ENCODE measurements at regions not wholly inside any gene's neighbourhood (a gene's known extent, or its start where the extent isn't known, plus 50 kb on each side); places are given as distances from the start of the nearest gene placed in this dataset.

- no peak for DNase-seq (ENCODE audit: low read depth)
Observed at GRCh38 chr4:62231994-62232393, 1031.9 kb downstream of the ADGRL3 start.

DNA sequence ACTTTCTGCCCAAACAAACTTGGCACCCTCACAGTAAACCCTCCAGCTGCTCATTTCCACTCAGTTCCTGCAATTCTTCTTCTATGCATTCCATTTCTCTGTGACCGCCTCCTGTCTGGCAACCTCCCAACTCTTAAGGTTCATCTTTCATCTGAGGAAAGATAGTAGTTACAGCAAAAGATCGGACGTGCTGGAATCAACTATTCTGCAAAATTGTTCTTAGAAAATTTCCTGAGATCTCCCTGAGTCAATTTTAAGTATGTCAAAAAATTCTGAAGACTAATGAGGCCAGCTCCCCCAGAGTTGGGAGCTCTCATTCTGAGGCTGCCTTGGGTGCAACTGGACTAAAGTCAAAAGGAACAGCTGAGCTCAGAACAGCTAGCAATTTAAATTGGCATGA is 1026.0 kb downstream of the ADGRL3 start:
- no peak for DNase-seq (ENCODE audit: low read depth)

GRCh38 chr4:62222121-62222520 is 1022.0 kb downstream of the ADGRL3 start:
- no peak for DNase-seq (ENCODE audit: low read depth)

DNA sequence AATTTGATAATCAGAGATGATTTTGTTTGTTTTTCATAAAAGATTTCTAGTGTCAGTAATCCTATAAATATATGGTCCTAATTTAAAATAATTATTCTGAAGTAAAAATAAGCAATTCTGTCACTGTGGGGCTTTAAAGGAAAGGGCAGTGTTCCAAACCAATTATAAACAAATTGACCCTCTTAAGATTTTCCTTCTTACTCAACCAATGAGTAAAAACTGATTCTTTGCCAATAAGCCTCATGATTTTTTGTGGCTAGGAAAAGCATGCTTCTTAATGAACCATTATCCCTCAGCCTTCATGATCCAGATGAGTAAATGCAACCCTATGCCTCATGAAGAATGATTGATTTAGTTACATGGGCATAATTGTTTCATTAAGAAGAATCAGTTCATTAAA is 1010.4 kb downstream of the ADGRL3 start:
- no peak for DNase-seq (ENCODE audit: low read depth)

GRCh38 chr4:62209757-62210485 is 1009.8 kb downstream of the ADGRL3 start:
- DNase-seq (ENCODE audit: low read depth): no peak

GRCh38 chr4:62208921-62209320 is 1008.8 kb downstream of the ADGRL3 start:
- no peak for DNase-seq (ENCODE audit: low read depth)

DNA sequence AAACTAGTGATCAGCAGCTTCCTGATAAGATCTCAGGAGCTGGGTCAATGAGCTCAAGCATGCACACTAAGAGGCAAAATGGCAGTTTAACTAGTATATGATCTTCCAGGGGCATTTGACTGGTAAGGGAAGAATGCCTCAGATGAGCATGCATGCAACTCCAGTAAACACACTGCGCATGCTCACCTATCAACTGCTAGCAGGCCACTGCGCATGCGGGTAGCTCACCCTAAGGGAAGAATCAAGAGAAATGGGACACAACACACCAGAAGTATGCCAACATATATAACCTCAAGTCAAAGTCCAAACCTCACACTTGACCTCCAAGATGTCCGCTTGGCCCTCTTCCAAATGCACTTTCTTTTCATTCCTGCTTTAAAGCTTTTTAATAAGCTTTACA is 1004.0 kb downstream of the ADGRL3 start:
- DNase-seq (ENCODE audit: low read depth): no peak

- DNase-seq (ENCODE audit: low read depth): no peak
Observed at GRCh38 chr4:62199291-62199810, 999.2 kb downstream of the ADGRL3 start.

DNA sequence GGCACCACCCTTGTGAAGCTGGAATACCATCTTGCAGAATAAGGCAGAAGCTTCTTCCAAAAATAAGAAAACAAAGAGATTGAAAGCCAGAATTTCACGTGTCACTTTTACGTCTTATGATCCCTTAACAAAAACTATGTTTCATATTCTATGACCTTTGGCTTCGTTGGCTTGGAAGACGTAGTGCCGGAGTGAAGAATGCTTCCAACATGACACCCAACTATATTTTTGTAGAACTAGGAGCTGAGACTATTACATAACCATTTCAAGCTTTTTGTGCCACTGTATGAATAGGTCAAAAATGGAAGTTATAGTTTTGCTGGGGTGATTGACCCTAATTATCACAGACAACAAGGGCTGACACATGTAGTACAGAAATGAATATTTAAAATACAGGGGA is 996.2 kb downstream of the ADGRL3 start:
- DNase-seq (ENCODE audit: low read depth): no peak

DNA sequence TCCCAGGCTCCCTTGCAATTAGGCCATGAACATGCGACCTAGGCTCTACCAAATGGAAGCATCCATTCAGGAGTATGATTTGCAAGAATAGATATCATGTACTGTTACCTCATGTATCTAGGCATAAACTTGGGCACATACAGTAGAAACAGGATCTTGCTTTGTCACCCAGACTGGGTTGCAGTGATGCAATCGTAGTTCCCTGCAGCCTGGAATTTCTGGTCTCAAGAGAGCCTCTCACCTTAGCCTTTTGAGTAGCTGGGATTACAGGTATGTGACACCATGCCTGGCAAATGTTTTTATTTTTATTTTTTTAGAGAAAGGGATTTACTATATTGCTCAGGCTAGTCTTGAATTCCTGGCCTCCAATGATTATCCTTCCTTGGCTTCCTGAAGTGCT is 994.2 kb downstream of the ADGRL3 start:
- DNase-seq (ENCODE audit: low read depth): no peak

- no peak for DNase-seq (ENCODE audit: low read depth)
Observed at GRCh38 chr4:62193761-62194160, 993.6 kb downstream of the ADGRL3 start.

GRCh38 chr4:62191451-62192240 is 991.5 kb downstream of the ADGRL3 start:
- no peak for DNase-seq (ENCODE audit: low read depth)

DNA sequence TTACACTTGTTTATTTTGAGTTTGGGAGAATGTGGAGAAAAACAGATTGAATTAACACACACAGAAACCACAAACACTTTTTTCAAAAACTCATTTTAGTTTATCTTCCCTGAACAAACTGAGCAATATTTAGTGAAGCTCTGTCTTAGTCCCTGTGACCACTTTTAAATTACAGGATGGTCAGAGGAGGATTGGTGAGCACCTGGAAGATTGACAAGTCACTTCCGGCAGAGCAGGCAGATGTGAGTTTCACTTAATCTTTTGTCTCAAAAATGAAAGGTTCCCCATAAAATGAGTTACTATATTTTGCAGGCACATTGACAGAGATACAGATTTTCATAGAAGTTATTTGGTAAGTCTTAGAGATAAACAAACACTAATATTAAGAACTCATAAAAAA is 970.1 kb downstream of the ADGRL3 start:
- DNase-seq (ENCODE audit: low read depth): no peak

- DNase-seq (ENCODE audit: low read depth): no peak
Observed at GRCh38 chr4:62168681-62169080, 968.6 kb downstream of the ADGRL3 start.

GRCh38 chr4:62162606-62163005 is 962.5 kb downstream of the ADGRL3 start:
- DNase-seq (ENCODE audit: low read depth): no peak

DNA sequence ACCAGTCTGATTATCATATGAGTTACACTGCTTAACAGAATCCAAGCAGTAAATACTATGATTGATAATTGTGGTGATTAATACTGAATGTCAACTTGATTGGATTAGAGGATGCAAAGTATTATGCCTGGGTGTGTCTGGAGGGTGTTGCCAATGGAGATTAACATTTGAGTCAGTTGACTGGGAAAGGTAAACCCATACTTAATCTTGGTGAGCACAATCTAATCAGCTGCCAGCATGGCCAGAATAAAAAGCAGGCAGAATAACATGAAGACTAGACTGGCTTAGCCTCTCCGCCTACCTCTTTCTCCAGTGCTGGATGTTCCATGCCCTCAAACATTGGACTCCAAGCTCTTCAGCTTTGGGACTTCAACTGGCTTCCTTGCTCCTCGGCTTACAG is 961.3 kb downstream of the ADGRL3 start:
- no peak for DNase-seq (ENCODE audit: low read depth)

DNA sequence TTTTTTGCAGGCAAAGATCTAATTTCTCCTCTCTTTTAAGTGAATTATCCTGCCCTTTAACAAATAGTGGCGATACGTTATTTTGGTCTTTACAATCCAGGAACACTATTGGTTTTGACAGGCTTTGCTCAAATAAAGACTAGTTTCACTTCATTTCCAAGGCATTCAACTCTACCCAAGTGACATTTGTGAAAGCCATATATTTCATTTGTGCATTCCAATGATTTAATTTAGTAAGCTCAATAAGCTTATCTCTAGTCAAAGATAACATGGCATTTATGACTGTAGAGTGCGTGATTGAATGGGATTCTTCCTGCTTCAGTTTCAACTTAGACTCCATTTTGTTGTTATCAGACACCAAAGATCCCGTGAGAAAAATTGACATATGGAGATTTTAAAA is 959.8 kb downstream of the ADGRL3 start:
- DNase-seq (ENCODE audit: low read depth): no peak

- DNase-seq (ENCODE audit: low read depth): no peak
Observed at GRCh38 chr4:62159306-62159705, 959.2 kb downstream of the ADGRL3 start.

- no peak for DNase-seq (ENCODE audit: low read depth)
Observed at GRCh38 chr4:62156205-62156604, 956.1 kb downstream of the ADGRL3 start.

DNA sequence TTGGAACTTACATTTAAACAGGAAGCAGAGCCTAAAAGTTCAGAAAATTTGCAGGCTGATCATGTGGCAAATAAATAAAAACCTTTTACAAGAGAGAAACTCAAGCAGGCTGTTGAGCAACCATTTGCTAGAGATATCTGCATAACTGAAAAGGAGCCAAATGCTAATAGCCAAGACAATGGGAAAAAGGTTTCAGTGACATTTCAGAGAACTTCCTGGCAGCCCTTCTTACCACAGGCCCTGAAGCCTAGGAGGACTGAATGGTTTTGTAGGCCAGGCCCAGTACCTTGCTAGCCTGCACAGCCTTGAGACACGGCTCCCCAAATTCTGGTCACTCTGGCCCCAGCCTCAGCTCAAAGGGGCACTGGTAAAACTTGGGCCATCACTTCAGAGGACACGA is 945.1 kb downstream of the ADGRL3 start:
- DNase-seq (ENCODE audit: low read depth): no peak

GRCh38 chr4:62144431-62144830 is 944.3 kb downstream of the ADGRL3 start:
- no peak for DNase-seq (ENCODE audit: low read depth)

- DNase-seq (ENCODE audit: low read depth): no peak
Observed at GRCh38 chr4:62135565-62136156, 935.5 kb downstream of the ADGRL3 start.

DNA sequence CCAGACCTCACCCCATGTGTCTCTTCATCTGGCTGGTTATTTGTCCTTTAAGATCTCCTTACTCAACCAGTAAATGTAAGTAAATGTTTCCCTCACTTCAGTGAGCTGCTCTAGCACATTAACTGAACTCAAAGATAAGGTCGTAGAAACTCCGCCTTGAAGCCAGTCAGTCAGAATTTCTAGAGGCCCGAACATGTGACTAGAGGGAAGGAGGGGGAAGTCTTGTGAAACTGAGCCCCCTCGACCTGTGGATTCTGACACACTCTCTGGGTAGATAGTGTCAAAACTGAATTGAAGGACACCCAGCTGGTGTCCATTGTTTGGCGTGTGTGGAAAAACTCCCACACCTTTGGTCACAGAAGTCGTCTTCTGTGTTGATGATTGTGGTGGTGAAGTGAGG is 933.9 kb downstream of the ADGRL3 start:
- DNase-seq (ENCODE audit: low read depth): no peak

All from fibroblast of the conjunctiva (primary cell).